CD4-positive, alpha-beta T cell treated with Interleukin-6 for 4 hours (primary cell): ENCODE measurements at regions not wholly inside any gene's neighbourhood (a gene's known extent, or its start where the extent isn't known, plus 50 kb on each side); places are given as distances from the start of the nearest gene placed in this dataset.

ENCODE experiments used
- DNase-seq: peaks from one replicate; pipeline ENCODE4 v3.0.0-alpha.2; 2020; ENCODE audit warnings: mixed read lengths

DNA sequence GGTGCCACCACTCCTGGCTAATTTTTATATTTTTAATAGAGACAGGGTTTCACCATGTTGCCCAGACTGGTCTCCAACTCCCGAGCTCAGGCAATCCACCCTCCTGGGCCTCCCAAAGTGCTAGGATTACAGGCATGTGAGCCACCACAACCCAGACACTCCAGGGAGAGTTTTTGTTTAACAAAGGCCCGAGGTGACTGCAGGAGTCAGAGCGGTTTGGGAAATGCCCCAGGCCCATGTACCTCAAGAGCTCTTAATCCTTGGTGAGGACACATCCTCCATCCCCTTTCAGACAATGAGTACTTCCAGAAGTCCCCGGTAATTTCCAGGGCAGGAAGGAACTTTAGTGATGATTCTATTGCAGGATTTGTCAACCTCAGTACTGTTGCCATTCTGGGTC lies 176.0 kb downstream of the ESRRB start:
- no peak for DNase-seq

DNA sequence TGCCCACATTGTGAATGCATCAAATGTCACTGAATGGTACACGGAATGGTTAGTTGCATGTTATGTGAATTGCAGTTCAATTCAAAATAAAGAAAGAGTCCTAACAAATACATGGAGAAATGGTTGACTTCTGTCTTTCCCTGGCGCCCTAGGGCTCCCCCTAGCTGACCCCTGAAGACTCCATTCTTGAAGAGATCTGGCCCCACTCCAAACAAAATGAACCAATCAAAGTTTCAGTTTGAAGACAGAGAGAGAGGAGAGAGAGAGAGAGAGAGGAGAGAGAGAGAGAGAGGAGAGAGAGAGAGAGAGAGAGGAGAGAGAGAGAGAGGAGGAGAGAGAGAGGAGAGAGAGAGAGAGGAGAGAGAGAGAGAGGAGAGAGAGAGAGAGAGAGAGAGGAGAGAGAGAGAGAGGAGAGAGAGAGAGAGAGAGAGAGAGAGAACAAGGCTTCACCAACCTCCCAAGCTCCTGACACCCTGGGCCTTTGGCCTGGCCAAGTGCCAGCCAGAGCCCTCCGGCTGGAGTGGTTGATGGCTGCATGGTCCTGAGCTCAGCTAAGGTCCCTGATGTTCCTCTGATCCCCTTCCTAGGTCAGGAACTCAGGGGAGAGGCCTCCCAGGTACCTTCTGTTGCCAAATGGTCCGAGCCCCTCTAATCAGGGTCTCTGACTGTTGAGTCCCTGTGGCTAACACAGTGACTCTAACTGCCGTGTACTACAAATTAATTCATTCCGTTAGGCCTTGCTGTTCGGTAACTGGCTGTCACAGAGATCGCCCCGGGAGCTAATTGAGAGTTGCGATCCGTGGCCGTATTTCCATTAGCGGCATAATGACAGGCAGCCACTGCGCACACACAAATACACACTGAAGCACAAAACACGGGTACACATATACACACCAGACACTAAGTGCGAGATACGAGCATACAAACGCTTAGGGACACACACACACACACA lies 188.8 kb downstream of the ESRRB start:
- no peak for DNase-seq

DNA sequence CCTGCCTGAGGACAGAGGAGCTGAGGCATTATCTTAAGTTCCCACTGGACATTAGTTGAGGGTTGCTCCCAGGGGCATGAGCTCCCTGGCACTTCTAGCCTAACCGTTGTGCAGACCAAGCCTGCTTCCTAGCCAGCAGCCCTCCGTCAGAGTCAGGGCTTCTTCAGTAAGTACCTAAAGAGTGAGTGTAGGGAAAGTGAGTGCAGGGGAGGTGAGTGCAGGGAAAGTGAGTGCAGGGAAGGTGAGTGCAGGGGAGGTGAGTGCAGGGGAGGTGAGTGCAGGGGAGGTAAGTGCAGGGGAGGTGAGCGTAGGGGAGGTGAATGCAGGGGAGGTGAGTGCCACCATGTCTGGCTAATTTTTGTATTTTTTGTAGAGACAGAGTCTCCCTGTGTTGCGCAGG lies 190.5 kb downstream of the ESRRB start:
- no peak for DNase-seq

DNA sequence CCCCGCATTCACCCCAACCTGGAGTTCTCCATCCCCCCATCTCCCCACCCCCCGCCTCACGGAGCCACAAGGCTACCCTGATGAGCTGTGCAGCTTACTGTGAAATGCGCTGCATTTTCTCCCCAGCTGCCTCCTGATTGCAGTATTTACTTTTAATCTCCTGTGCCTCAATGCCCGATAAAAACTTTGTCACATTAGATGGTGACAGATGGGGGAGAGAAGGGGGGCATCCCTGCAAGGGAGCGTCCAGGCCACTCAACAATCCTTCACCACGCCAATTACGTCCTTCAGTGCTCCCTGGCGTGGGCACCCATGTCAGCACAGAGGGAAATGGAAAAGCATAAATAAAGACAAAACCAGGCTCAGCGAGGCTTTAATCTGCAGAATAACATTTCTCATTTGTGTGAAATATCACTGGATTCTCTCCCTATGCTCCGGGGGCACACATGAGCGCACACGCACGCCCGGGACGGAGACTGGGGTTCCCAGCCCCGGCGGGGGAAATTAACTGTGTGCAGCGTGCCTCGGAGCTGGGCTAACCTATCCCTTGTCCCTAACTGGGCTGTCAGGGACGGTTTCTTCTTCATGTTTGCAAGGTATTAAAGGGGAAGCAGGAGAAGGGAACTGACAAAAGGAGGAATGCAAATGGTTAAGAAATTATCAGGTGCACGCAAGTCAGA lies 186.7 kb upstream of the VASH1 start:
- no peak for DNase-seq

DNA sequence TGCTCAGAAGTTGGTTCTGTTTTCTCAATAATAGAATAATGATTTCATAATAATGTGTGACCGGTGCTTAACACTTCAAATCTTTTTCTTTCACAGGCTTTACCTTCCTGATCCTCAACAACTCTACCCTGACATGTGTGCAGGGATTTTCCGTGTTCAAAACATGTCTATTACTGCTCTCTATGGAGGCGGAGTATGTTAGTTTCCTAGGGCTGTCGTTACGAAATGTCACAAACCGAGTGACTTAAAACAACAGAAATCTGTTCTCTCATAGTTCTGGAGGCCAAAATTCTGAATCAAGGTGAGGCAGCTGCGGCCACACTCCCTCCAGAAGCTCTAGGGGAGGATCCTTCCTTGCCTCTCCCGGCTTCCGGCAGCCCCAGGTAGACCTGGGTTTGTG lies 186.2 kb upstream of the VASH1 start:
- no peak for DNase-seq

DNA sequence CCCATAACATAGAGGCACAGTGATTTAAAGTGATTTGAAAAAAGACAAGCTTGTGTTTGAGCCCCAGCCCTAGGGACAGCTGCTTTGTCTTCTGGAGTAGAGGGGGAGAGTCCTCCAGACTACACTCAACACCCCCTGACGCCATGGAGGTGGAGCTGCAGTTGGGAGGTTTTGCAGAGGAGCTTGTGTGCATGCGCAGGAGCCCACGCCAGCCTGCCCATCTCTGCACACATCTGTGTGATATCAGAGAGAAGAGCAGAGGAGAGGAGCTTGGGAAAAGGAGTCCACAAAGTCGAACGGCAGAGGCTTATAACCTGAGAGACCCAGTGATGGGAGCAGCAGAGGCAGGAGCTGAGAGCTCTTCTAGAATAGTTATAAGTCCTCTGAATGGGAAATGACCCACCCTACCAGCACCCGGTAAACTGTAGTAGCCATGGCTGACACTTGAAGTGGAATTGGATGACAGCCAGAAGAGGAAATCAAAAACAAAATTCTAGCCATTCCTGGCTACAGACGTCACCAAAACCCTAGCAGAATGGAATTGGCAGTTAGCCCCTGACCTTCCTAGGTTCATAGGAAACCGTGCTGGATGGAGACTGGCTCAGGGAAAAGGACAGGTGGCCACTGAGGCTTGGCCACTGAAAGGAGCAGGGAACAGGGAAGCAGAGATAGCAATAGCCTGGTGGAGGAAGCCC lies 185.1 kb upstream of the VASH1 start:
- no peak for DNase-seq

DNA sequence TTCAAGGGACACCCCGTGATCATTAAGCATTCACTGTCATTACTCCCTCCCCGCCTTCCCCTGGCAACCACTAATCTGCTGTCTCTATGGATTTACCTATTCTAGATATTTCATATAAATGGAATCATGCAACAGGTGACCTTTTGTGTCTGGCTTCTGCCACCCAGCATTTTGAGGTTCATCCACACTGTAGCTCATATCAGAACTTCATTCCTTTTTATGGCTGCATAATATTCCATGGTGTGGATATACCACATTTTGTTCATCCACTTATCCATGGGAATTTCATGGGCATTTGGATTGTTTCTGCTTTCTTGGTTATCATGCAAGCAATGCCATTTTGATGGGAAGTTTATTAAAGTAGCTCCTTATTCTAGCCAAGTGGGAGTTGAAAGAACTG lies 184.2 kb upstream of the VASH1 start:
- DNase-seq, result no peak

DNA sequence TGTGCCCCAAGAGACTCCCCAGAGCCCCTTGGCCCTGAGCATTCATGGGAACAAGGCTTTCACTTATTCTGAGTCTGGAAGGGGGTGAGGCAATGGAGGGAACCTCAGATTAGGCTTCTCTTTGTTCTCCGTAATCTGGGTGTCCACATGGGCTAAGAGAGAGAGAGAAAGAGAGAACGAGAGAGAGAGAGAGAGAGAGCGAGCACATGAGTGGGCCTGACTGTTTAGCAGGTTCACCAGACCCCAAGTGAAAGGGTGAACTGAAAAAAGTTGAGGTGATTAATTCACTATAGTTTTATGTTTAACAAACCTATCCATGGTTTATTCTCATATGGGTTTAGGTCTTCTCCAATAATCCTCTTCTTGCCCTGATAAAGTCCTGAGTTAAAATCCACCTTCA lies 183.4 kb upstream of the VASH1 start:
- DNase-seq, result no peak

DNA sequence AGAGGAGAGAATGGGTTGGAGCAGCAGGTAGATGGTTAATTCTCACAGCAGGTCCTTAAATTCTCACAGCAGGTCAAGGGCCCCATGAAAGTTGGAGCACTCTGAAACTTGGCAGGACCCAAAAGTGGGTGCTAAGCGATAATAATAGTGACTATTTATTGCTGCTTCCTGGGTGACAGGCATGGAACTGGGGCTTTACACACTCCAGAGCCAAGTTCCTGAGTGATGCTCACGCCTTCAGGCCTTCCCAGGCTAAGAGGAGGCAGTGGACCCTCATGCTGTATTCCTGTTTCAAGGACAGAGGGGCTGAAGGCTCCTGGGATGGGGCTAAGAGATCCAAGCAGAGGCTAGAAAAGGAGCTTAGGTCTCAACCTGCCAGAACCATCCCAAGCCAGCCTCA lies 180.9 kb upstream of the VASH1 start:
- DNase-seq, result no peak

DNA sequence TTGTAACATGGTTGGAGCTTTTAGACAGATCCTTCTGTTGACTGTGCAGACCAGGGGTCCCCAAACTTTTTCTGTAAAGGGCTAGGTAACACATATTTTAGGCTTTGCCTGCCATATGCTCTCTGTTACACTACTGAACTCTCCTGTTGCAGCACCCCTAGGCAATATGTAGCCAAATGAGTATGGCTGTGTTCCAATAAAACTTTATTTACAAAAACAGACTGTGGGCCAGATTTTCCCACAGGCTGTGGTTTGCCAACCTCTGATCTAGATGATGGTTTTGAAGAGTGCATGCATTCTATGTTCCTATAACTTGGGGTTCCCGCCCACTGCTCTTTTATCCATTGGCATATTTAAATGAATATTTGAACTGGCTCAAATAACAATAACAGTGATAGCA lies 180.3 kb upstream of the VASH1 start:
- no peak for DNase-seq

DNA sequence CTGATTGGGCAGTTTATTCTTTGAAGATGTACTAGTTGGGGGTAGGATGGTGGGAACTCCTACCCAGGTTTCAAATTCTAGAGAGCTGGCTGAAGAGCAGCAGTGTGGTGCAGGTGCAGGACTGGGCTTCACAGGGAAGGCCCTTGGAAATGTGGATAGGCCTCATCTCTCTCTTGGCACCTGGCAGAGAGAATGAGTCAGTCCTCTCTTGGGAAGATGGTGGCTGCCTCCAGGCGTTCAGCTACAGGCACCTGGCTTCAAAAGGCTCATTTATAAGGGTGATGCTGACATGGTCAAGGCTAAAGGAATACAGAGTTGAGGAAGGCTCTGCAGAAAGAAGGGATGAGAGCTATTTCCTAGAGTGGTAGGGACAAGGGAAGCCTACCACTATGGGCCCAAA lies 179.7 kb upstream of the VASH1 start:
- DNase-seq, result no peak

DNA sequence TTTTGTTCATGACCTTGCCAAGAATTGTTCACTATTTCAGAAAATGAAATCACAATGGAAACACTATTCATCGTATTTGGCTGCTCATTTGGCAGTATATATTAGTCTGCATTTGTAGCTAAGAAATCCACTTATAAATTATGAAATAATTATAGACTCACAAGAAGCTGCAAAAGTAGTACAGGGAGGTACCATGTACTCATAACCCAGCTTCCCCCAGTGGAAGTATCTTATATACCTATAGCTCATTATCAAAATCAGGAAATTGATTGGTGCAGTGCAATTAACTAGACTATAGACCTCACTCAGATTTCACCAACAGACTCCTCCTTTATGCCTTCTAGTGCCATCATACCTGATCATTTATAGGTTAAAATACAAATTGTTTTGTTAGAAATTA lies 178.8 kb upstream of the VASH1 start:
- no peak for DNase-seq

DNA sequence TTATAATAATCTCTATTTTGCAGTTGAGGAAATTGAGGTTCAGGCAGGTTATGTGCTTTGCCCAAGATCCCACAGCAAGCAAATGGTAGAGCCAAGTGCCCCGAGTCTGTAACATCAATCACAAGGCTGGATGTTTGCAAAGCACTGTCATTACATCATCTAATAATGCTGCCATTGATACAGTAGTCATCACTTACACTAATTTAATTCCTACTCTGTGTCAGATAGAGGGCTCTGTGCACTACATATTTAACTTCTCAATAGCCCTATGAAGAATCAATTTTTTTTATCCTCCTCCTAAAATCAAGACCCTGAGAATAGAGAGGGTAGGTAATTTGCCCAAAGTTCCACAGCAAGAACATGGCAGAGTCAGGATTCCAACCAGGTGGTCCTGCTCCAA lies 178.1 kb upstream of the VASH1 start:
- no peak for DNase-seq

DNA sequence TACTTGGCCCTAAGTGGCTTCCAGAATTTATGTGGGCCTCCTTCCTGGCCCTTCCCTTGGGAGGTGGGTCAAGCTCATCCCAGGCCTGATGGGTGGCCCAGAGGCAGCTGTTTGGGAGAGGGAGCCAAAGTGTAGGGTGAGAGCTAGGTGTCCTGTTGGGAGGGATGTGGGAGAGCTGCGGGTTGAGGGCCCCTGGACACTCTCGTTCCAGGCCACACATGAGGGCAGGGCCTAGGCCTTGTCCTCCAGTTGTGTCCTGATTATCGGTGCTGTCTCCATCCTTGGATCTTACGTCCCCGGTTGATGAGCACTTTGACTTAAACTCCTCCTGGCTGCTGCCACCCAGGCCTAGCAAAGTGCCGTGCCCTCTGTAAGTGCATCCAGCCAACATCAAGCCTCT lies 177.5 kb upstream of the VASH1 start:
- no peak for DNase-seq

DNA sequence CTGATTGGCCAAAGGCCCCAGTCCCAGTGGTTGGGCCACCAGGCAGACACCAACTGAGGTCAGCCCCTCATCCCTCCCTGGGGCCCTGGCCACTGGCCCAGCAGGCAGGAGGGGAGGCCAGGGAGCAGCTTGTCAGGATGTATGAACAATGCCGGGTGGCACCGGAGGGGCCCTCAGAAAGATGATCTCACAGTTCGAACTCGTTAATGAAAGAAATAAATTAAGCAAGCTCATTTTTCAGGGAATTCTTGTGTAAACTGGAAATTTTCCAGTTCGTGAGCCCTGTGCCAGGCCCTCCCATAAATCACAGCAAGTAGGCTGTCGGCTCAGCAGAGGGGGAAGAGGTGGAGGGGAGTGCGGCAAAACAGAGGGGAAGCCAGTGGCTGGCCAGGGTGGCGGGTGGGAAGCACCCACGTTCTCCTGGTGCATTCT lies 177.0 kb upstream of the VASH1 start:
- no peak for DNase-seq

DNA sequence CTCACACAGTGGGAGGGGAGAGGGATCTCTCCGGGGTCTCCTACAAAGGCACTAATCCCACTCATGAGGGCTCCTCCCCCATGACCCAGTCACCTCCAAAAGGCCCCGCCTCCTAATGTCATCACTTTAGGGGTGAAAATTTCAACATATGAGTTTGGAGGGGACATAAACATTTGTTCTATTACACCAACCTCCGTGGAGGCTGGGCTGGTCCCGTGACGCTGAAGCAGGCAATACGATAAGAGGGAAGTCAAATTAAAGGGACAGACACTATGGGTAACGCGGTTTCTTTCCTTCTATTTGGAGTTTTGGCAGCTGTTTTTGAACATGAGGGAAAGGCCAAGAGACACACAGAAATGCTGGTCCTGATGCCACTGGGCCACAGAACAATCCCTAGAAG lies 175.7 kb upstream of the VASH1 start:
- DNase-seq, result no peak

DNA sequence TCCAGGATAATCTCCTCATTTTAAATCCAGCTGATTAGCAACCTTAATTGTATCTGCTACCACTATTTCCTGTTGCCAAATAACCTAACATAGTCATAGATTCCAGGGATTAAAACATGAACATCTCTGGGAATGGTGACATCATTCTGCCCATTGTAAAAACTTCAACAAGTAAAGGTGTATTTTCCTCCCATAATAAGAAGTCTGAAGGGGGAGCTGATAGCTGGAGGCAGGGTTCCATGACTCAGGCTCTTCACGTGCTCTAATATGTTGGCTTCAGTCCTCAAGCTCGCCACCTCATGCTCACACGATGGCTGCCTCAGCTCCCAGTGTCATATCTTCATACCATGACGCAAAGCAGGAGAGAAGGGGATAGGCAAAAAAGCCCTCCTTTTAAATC lies 172.0 kb upstream of the VASH1 start:
- no peak for DNase-seq

DNA sequence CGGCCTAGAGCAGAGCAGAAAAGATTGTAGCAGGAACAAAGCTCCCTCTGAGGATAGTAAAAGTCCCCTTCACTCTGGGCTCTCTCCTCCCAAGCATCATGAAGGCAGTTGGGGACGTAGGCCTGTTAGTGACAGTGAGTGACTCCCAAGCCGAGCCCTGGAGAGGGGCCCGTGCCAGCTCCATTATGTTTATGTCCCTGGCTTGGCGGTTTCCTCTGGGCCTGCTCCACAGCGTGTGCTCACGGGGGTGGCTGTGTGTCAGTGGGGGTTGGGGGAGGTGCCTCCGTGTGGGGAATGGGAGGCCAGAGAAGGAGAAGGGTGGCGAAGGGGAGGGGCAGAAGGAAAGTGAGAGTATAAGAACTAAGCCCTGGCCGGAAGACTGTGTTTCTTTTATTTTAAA lies 170.0 kb upstream of the VASH1 start:
- DNase-seq, result no peak

DNA sequence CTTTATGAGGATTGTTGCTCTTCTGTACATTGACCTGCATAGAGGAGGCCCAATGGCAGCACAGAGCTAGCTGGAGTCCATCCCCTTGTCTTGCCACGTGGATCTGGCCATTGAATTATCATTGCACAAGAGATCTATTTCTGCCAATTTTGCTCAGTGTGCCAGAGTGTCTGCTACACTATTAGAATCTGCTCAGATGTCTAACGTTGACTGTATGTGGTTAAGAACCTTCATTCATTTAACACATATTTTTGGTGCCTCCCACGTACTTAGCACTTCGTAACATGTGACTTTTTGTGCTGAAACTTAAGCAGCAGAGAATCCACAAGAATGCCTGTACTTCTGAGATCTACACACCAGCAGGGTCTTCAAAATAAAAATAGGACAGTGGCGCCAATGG lies 166.0 kb upstream of the VASH1 start:
- DNase-seq, result no peak

DNA sequence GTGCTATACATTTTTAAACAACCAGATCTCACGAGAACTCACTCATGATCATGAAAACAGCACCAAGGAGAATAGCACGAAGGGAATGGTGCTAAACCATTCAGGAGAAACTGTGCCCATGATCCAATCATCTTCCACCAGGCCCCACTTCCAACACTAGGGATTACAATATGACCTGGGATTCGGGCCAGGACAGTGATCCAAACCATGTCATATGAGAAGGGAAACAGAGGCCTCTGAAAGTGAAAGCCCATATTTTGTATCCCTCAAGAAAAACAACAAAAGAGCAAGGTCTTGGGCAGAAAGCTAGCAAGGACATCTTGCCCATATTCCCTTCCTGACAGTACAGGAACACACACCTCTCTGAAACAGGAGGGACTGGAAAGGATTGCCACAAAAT lies 163.9 kb upstream of the VASH1 start:
- no peak for DNase-seq

DNA sequence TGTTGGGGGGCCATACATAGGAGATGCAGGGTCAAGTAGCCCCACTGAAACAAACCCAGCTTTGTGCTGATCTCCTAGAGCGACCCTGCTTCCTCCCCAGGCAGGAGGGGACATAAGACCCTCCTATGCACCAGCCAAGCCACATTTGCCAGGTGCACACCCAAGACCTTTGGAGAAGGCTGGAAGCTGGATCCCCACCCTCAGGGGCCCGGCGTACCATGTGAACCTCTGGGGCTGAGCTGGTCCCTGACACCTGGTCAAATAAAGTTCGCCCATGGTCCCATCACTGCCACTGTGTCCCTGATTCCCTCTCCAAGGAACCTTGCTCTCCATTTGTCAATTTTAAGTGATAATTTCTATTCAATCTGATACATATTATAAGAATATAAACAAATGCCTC lies 162.1 kb upstream of the VASH1 start:
- DNase-seq, result no peak

DNA sequence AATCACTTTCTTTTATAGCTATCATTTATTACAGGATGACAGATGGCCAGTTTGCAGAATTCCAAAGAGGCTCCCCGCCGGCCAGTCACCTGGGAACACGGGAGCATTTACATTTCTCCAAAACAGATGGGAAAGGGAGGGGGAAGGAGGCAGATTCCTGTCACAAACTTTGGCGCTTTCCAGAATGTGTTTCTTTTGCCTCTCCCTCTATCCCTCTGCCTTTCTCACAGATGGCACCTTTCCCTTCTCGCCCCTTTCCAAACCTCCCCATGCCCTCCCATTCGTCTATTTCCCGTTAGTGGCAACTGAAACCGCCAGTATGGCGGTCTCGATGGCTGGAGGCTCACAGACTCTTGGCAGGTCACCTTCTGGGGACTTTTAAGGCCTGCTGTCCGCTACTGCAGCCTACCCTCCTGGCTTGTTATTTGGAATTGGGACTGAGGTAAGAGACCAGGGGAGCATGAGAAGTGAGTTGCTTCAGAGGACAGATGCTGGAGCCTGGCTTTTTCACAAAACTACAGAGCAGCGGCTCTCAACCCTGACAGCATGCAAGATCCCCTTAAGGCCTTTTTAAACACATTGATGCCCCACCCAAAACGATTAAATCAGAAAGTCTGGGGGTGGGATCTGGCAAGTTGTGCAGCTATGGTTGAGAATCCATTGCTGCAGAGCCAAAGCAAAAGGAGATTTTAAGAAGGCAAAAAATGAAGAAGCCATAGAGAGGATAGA lies 161.5 kb upstream of the VASH1 start:
- no peak for DNase-seq

DNA sequence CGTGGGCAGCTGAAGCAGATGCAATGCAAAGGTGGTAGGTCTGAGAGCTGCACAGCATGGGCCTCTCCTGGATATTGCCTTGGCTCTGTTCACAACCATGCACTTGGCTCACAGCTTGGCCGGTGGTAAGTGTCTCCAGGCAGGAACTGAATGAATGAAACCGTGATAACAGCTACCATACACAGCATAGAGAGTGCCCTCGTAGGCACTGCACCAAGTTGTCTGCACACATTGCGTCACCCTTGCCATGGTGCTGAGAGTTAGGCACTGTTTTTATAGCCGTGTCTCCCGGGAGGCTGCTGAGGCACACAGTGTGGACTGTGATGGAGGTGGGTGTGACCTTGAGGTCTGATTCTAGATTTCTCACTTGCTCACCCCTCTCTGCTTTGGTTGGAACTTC lies 157.6 kb upstream of the VASH1 start:
- no peak for DNase-seq
